ENCODE measurements at regions not wholly inside any gene's neighbourhood (a gene's known extent, or its start where the extent isn't known, plus 50 kb on each side); places are given as distances from the start of the nearest gene placed in this dataset.

- no peak for TF ChIP-seq PAX5 (IDR thresholded peaks at IDR 0.05; ENCODE audit: insufficient read depth, low read length, severe bottlenecking)
- TF ChIP-seq TAF1 (IDR thresholded peaks at IDR 0.05; ENCODE audit: low read depth, low read length), result no peak
Measured at GRCh38 chr1:4596486-4596885, 57.9 kb upstream of the AJAP1 start.
